SK-N-SH treated with all-trans-retinoic acid at 6 μM for 48 hours (cell line): ENCODE measurements at regions not wholly inside any gene's neighbourhood (a gene's known extent, or its start where the extent isn't known, plus 50 kb on each side); places are given as distances from the start of the nearest gene placed in this dataset.

Source experiments
- ATAC-seq: fragments of 200-7000 bp; cut with Tn5 transposase; 3 replicates; pipeline ENCODE4 v1.9.1; 2020; ENCODE audit warnings: mild to moderate bottlenecking, moderate library complexity
- BACH2 ChIP-seq: fragments of 250-450 bp; sonication (Bioruptor Pico); IDR thresholded peaks from 2 replicates; pipeline ENCODE4 v1.9.0; 2021; ENCODE audit warnings: mild to moderate bottlenecking, borderline replicate concordance
- CSDC2 ChIP-seq: fragments of 250-450 bp; sonication (Bioruptor Pico); IDR thresholded peaks from 2 replicates; pipeline ENCODE4 v1.5.0; 2020; ENCODE audit warnings: mild to moderate bottlenecking, moderate library complexity
- ESRRG ChIP-seq: fragments of 250-450 bp; sonication (Bioruptor Pico); IDR thresholded peaks from 2 replicates; pipeline ENCODE4 v1.6.1; 2021; ENCODE audit warnings: mild to moderate bottlenecking
- GLIS3 ChIP-seq: fragments of 250-450 bp; sonication (Bioruptor Pico); IDR thresholded peaks from 2 replicates; pipeline ENCODE4 v1.5.0; 2020; ENCODE audit warnings: mild to moderate bottlenecking, moderate library complexity
- ISL1 ChIP-seq: fragments of 250-450 bp; sonication (Bioruptor Pico); IDR thresholded peaks from 2 replicates; pipeline ENCODE4 v2.1.2; 2022; ENCODE audit warnings: mild to moderate bottlenecking, moderate library complexity
- OSR1 ChIP-seq: fragments of 250-450 bp; sonication (Bioruptor Pico); IDR thresholded peaks from 2 replicates; pipeline ENCODE4 v1.8.0; 2022; ENCODE audit warnings: moderate library complexity, mild to moderate bottlenecking, inconsistent platforms
- PATZ1 ChIP-seq: fragments of 250-450 bp; sonication (Bioruptor Pico); IDR thresholded peaks from 2 replicates; pipeline ENCODE4 v1.8.0; 2020; ENCODE audit warnings: mild to moderate bottlenecking, moderate library complexity, borderline replicate concordance
- POU6F1 ChIP-seq: fragments of 250-450 bp; sonication (Bioruptor Pico); IDR thresholded peaks from 2 replicates; pipeline ENCODE4 v1.8.0; 2021; ENCODE audit warnings: low read depth, mild to moderate bottlenecking, moderate library complexity, borderline replicate concordance
- PPARA ChIP-seq: fragments of 250-450 bp; sonication (Bioruptor Pico); IDR thresholded peaks from 2 replicates; pipeline ENCODE4 v1.5.0; 2020; ENCODE audit warnings: mild to moderate bottlenecking, borderline replicate concordance
- RARB ChIP-seq: fragments of 250-450 bp; sonication (Bioruptor Pico); IDR thresholded peaks from 2 replicates; pipeline ENCODE4 v1.8.0; 2021; ENCODE audit warnings: mild to moderate bottlenecking, moderate library complexity
- SNAI2 ChIP-seq: fragments of 250-450 bp; sonication (Bioruptor Pico); IDR thresholded peaks from 2 replicates; pipeline ENCODE4 v1.5.0; 2020; ENCODE audit warnings: mild to moderate bottlenecking, moderate library complexity
- TCF4 ChIP-seq: fragments of 250-450 bp; sonication (Bioruptor Pico); IDR thresholded peaks from 2 replicates; pipeline ENCODE4 v1.8.0; 2021; ENCODE audit warnings: mild to moderate bottlenecking, moderate library complexity, borderline replicate concordance
- TOX ChIP-seq: fragments of 250-450 bp; sonication (Bioruptor Pico); IDR thresholded peaks from 2 replicates; pipeline ENCODE4 v1.8.0; 2021; ENCODE audit warnings: mild to moderate bottlenecking, moderate library complexity, borderline replicate concordance
- TSHZ2 ChIP-seq: fragments of 250-450 bp; sonication (Bioruptor Pico); IDR thresholded peaks from 2 replicates; pipeline ENCODE4 v1.5.0; 2020; ENCODE audit warnings: mild to moderate bottlenecking, moderate library complexity
- ZC3H10 ChIP-seq: fragments of 250-450 bp; sonication (Bioruptor Pico); IDR thresholded peaks from 2 replicates; pipeline ENCODE4 v1.5.1; 2021; ENCODE audit warnings: mild to moderate bottlenecking, moderate library complexity
- ZFP3 ChIP-seq: fragments of 250-450 bp; sonication (Bioruptor Pico); IDR thresholded peaks from 2 replicates; pipeline ENCODE4 v1.5.0; 2020; ENCODE audit warnings: mild to moderate bottlenecking, moderate library complexity
- ZFP30 ChIP-seq: fragments of 450-650 bp; formaldehyde crosslinking; IDR thresholded peaks from 2 replicates; pipeline ENCODE4 v1.5.0; 2022; ENCODE audit warnings: mild to moderate bottlenecking, moderate library complexity
- ZNF565 ChIP-seq: fragments of 450-650 bp; formaldehyde crosslinking; conservative IDR thresholded peaks from 2 replicates; pipeline ENCODE4 v1.5.0; 2020; ENCODE audit warnings: low read depth, mild to moderate bottlenecking, moderate library complexity
- ZNF70 ChIP-seq: fragments of 450-650 bp; formaldehyde crosslinking; IDR thresholded peaks from 2 replicates; pipeline ENCODE4 v1.5.0; 2020; ENCODE audit warnings: mild to moderate bottlenecking, moderate library complexity
- ZNF8 ChIP-seq: fragments of 450-650 bp; formaldehyde crosslinking; IDR thresholded peaks from 2 replicates; pipeline ENCODE4 v1.5.0; 2020; ENCODE audit warnings: mild to moderate bottlenecking, moderate library complexity
- TF ChIP-seq, protein P1 (sequence below): fragments of 250-450 bp; sonication (Bioruptor Pico); IDR thresholded peaks from 2 replicates; pipeline ENCODE4 v1.5.1; 2021; ENCODE audit warnings: mild to moderate bottlenecking, moderate library complexity
- TF ChIP-seq, protein P2 (sequence below): fragments of 250-450 bp; sonication (Bioruptor Pico); IDR thresholded peaks from 2 replicates; pipeline ENCODE4 v1.5.1; 2020; ENCODE audit warnings: low read depth, mild to moderate bottlenecking, moderate library complexity

DNA sequence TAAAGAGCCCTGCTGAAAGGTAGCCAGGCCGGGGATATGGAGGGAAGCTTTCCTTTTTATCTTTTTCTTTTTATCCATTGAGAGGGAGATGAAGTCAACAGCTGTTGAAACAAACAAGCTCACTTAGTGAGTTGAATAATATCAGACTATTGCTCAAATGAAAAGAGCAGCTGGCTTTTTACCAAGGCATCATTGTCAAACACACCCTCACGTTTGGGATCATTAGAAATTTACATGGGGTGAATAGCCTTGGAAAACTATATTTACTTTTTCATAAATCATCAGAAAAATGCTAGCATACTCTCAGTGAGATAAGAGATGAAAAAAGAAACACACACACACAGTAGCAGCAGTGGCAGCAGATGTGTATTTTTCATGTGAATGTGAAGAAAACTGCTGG lies 71.5 kb upstream of the HNMT start:
- ATAC-seq: no peak
- TF ChIP-seq CSDC2 (no peak), ZC3H10 (CRISPR knock-in tag) (no peak), POU6F1 (CRISPR knock-in tag) (no peak)
- TF ChIP-seq, protein P1, sequence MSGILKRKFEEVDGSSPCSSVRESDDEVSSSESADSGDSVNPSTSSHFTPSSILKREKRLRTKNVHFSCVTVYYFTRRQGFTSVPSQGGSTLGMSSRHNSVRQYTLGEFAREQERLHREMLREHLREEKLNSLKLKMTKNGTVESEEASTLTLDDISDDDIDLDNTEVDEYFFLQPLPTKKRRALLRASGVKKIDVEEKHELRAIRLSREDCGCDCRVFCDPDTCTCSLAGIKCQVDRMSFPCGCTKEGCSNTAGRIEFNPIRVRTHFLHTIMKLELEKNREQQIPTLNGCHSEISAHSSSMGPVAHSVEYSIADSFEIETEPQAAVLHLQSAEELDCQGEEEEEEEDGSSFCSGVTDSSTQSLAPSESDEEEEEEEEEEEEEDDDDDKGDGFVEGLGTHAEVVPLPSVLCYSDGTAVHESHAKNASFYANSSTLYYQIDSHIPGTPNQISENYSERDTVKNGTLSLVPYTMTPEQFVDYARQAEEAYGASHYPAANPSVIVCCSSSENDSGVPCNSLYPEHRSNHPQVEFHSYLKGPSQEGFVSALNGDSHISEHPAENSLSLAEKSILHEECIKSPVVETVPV: no peak

DNA sequence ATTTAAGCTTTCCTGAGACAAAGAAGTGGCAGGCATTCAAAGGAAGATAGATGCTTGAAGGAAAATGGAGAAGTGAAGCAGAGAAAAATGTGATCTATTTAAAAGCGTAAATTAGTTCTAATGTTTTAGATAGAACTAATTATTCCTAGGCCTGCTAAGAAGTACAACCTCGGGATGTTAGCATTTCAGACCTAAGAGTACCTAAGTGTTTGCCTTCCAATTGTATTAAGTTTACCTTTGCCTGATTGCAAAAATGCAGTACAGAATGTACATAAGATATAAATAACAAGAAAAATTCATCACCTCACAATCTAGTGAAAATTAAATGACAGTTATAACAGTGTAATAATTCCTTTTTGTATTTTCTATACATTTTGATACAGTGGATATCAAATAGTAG lies 71.1 kb upstream of the HNMT start:
- no peak for TF ChIP-seq TOX (CRISPR knock-in tag)
- TF ChIP-seq ZFP30: no peak
- TF ChIP-seq, protein P2, sequence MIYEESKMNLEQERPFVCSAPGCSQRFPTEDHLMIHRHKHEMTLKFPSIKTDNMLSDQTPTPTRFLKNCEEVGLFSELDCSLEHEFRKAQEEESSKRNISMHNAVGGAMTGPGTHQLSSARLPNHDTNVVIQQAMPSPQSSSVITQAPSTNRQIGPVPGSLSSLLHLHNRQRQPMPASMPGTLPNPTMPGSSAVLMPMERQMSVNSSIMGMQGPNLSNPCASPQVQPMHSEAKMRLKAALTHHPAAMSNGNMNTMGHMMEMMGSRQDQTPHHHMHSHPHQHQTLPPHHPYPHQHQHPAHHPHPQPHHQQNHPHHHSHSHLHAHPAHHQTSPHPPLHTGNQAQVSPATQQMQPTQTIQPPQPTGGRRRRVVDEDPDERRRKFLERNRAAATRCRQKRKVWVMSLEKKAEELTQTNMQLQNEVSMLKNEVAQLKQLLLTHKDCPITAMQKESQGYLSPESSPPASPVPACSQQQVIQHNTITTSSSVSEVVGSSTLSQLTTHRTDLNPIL (CRISPR knock-in tag): no peak
- TF ChIP-seq ISL1 (CRISPR knock-in tag): no peak
- no peak for TF ChIP-seq OSR1 (CRISPR knock-in tag)
- no peak for ATAC-seq

- TF ChIP-seq ZNF8 (CRISPR knock-in tag): no peak
- no peak for TF ChIP-seq CSDC2
- no peak for ATAC-seq
These were observed 67.8 kb upstream of the HNMT start for GRCh38 chr2:137896467-137896866.

DNA sequence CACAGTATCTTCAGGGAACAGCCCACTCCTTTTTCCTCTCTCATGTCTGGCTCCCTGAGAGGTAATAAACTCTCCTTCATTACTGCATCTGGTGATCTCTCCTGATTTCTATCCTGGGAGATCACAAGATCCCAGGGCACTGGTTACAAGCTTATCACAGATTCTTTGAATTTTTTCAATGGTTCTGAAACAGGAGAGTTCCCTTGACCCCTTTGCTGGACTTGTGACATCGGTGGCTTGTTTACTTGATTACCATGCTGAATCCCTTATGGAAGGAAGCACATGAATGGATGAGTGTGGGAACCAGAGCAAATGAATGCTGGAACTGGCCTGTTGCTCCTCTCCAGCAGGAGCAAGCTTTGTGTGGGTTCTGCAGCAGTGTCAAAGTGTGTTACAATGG lies 67.2 kb upstream of the HNMT start:
- TF ChIP-seq CSDC2 (no peak), ZNF70 (CRISPR knock-in tag) (no peak), ESRRG (no peak), PPARA (no peak), BACH2 (CRISPR knock-in tag) (no peak), TCF4 (CRISPR knock-in tag) (no peak), ZC3H10 (CRISPR knock-in tag) (no peak), ZNF565 (no peak), ZFP30 (no peak), RARB (CRISPR knock-in tag) (no peak), OSR1 (CRISPR knock-in tag) (no peak), SNAI2 (CRISPR knock-in tag) (no peak), GLIS3 (CRISPR knock-in tag) (no peak), PATZ1 (CRISPR knock-in tag) (no peak), TSHZ2 (no peak), ZFP3 (CRISPR knock-in tag) (no peak)
- TF ChIP-seq, protein P1: no peak
- ATAC-seq: no peak
